Right forelimb (tissue), 1 donor: ENCODE measurements at regions not wholly inside any gene's neighbourhood (a gene's known extent, or its start where the extent isn't known, plus 50 kb on each side); places are given as distances from the start of the nearest gene placed in this dataset.

Experiments used
- DNase-seq: peaks from one replicate; pipeline ENCODE4 v3.0.0-alpha.2; 2018

DNA sequence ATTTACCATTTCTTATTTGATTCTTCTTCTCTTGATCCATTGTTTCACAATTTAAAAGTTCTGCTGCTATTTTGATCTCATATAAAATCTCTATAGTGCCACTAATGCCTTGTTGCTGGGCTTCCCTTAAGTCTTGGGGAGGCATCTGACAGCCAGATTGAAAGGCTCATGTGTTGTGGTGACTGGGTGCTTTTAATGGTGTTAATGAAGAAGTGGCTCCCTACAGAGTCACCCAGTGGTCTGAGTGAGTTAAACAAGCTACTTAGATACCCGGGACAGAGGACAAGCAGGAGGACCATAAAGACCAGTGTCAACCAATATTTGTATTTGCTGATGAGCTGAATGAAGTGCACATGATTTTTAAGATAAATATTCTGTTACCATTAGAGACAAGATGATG lies 176.4 kb upstream of the HABP2 start:
- DNase-seq = no peak

DNA sequence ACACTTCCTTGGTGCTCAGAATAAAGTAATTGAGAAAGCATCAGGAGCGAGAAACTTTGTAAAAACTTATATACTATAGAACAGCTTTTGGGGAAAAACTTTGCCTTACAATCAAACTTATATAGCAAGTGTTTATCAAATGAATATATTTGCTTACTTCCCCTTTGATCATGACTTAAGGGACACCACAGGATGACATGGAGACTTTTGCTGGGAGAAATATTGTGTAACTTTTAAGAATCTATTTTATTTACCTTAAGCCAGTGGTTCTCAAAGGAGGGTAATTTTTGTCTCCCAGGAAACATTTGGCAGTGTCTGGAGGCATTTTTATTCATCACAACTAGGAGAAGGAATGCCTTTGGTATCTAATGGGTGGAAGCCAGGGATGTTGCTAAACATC lies 173.8 kb upstream of the HABP2 start:
- DNase-seq = no peak

GRCh38 chr10:113381416-113381815 lies 171.4 kb upstream of the HABP2 start:
- no peak for DNase-seq

- no peak for DNase-seq
Measured at GRCh38 chr10:113381981-113382509, 170.8 kb upstream of the HABP2 start.

- no peak for DNase-seq
Measured at GRCh38 chr10:113382691-113383090, 170.2 kb upstream of the HABP2 start.

GRCh38 chr10:113384181-113384580 lies 168.7 kb upstream of the HABP2 start:
- DNase-seq = no peak

DNA sequence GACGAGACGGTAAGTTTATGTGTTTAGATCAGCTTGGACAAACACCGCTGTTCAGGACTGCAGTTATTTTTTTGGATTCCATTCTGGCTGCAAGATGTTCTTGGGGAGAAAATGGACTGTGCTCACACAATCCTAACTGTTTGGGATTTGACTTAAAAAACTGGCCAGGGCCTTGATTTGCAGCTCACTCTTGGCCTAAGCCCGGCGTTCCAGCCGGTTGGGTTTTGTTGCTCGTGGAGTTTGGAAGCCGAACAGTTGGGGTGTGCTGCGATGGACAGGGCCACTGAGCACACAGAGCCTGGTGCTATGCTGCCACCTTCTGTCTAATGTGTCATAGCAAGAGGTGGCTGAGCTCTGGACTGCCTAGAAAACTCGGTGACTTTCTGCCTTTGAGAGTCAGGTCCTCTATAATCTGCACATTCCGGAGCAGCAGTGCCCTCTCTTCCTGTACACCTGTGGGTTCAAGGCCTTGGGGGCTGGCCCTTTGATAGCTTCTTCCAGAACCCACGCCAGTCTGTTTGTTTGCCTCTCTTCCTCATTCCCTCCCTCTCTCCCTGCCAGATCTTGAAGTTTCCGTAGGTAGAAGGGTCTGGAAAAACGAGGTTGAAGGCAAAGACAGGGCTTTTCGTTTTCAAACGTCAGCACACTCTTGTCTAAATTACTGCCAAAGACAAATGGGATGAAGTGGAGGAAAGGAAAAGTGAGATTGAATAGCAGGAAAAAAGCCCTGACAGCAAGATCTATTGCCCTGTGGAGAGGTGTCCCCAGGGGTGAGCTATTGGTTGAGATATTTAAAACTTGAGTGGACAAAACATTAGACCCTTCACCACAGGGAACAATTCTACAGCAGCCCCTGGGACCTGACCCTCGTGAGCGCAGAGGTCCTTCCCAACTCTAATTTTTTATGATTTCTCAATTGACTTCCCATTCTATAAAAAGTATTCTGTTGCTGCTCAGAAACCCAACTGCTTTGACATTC lies 167.5 kb upstream of the HABP2 start:
- DNase-seq = peak; percentile 92

- DNase-seq = no peak
Measured at GRCh38 chr10:113386005-113386404, 166.8 kb upstream of the HABP2 start.

DNA sequence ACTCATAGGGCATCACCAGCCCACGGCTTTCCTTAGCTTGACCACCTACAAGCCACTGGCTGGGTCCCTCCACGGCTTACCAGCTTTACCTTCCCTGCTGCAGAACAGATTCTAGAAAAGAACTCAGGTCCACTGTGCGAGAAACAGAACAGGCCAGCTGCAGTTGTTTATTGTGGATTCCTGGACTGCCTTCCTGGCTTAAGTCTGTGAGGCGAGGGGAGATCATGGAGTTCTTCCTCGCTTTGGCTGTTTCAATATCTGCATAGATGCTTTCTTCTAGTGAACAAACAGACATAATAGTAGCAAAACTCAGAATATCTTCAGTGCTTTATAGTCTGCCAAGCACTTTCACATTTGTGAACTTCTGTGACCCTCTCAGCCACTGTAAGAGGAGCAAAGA lies 162.9 kb upstream of the HABP2 start:
- DNase-seq = no peak

- no peak for DNase-seq
Measured at GRCh38 chr10:113390896-113391295, 162.0 kb upstream of the HABP2 start.

GRCh38 chr10:113397047-113397446 lies 155.8 kb upstream of the HABP2 start:
- no peak for DNase-seq

- DNase-seq = no peak
Measured at GRCh38 chr10:113399065-113399464, 153.8 kb upstream of the HABP2 start.

GRCh38 chr10:113402602-113403001 lies 150.3 kb upstream of the HABP2 start:
- no peak for DNase-seq

GRCh38 chr10:113407218-113407617 lies 145.6 kb upstream of the HABP2 start:
- DNase-seq = no peak

- DNase-seq = no peak
Measured at GRCh38 chr10:113409175-113409574, 143.7 kb upstream of the HABP2 start.

DNA sequence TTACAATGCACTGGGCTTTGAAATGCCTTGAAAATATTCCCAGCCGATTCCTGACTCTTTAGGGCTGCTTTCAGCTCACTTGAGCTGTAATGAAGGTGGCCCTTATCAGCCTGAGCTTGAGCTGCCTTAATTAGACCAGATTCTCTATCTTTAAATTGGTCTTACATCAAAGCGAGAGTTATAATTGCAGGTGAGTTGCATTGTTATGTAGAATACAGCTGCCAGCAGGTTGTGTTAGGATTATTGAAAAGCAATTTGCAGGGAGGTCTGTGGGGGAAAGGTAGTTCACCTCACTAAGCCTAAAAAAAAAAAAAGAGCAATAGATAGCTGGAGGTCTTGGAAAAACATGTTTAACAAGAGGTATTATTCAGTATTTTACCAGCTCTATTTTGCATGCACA lies 142.2 kb upstream of the HABP2 start:
- no peak for DNase-seq

GRCh38 chr10:113411456-113411855 lies 141.4 kb upstream of the HABP2 start:
- DNase-seq = no peak

- DNase-seq = no peak
Measured at GRCh38 chr10:113412161-113412560, 140.7 kb upstream of the HABP2 start.

- DNase-seq = no peak
Measured at GRCh38 chr10:113414543-113414942, 138.3 kb upstream of the HABP2 start.

- no peak for DNase-seq
Measured at GRCh38 chr10:113415246-113415645, 137.6 kb upstream of the HABP2 start.

DNA sequence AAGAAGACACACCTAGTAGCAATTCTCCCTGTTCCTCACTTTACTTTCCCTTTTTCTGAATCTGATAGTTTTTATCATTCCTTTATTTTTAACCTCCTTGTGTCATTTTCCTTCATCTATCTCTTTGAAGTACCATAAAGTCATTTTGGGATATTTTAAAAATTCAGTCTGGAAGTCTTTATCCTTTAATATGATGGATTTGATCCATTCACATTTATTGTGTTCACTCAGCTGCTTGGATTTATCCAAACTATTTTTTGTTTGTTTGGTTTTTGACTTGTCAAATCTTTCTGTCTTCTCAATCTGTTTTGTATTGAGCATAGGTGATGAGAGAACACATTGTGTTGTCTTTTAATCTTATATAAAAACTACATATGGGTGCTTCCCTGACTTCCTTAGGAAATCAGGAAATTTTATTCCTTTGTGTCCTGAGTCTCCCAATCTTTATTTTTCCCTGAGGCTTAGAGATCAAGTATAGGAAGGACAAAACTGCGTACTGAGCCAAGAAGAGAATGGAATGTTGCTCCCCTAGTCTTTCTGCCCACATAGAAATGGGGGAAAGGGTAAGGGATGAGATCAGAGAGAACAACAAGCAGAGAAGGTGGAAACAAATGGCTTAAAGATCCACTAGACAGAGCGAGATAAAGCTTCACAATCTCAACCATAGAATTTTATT lies 132.7 kb upstream of the HABP2 start:
- no peak for DNase-seq

- DNase-seq = no peak
Measured at GRCh38 chr10:113420733-113421675, 131.8 kb upstream of the HABP2 start.

DNA sequence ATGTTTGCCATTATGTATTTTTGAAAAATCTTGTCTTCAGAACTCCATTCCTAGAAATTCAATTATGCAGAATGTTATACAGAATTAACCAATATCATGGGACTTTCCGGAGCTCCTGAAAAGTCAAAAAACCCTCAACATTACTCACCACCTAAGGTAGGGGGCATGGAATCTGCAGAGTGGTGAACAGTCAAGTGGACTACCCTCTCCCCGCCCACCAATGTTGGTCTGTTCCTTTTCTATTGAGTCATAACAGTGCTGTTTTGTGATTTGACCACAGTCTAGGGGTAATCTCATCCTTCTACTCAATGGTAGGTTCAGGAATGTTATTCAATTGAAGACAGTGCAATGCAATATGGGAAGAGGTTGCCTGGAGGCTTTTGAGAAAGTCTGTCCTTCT lies 130.5 kb upstream of the HABP2 start:
- no peak for DNase-seq
